HCT116 (cell line): ENCODE measurements at regions not wholly inside any gene's neighbourhood (a gene's known extent, or its start where the extent isn't known, plus 50 kb on each side); places are given as distances from the start of the nearest gene placed in this dataset.

Experiments used
- RAD21 ChIP-seq: IDR thresholded peaks from 2 replicates; pipeline ENCODE4 v1.6.1; 2012; ENCODE audit warnings: low read depth, mild to moderate bottlenecking
- SP1 ChIP-seq: IDR thresholded peaks from 2 replicates; pipeline ENCODE4 v1.6.1; 2012; ENCODE audit warnings: low read depth
- YY1 ChIP-seq: IDR thresholded peaks from 2 replicates; pipeline ENCODE4 v1.6.1; 2011; ENCODE audit warnings: low read length, low read depth, moderate library complexity, mild to moderate bottlenecking; ENCODE audit not compliant: insufficient replicate concordance; ENCODE audit errors: extremely low read depth

- no peak for TF ChIP-seq SP1
- no peak for TF ChIP-seq YY1
- no peak for TF ChIP-seq RAD21
These were observed 229.7 kb upstream of the SPRED2 start for GRCh38 chr2:65661980-65662653.
